ACHN (cell line): ENCODE measurements at regions not wholly inside any gene's neighbourhood (a gene's known extent, or its start where the extent isn't known, plus 50 kb on each side); places are given as distances from the start of the nearest gene placed in this dataset.

Experiments used
- DNase-seq: peaks from one replicate; pipeline ENCODE4 v3.0.0-alpha.2; 2015
- in situ Hi-C: cut with HindIII; loops from 2 replicates; pipeline ENCODE4 v1.10.0; 2017; ENCODE audit warnings: low sequenced_read_pairs, low pct_ligation_motif_present, low pct_unique_long_range_greater_than_20kb

DNA sequence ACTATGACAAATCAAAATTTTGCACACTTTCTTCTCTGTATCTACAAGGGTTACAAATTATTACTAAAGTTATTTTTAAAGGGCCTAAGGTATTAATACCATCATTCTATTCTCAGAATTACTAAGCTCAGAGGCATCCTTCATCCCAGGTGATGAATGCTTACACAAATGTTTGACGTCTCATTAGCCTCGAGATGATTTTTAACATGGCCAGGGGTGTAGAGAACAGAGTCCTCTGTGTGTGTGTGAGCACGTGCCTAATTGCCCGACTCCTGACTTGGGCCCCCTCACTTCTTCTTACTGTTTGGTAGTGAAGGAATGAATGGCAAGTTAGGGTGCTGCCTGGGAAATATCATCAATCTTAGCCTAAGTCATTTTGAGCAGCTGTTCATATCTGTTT is 221.1 kb downstream of the ENC1 start:
- DNase-seq: no peak
- in situ Hi-C loops: no loop called here

DNA sequence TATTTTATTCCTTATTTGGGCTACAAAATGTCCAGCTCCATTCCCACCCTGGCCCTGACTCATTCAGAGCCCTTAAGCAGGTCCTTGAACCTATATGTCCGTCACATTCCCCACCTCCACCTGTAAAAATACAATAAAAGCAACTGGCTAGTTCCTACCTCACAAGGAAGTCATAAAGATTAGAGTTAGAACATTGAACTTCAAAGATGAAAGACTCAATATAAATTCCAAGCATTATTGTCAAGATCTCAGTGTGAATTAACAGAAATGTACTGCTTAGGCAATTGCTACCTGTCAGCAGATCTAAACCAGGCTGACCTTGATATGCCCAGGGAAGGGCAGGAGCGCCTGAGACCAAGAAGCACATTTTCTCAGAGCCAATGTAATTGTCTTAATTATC is 221.8 kb downstream of the ENC1 start:
- in situ Hi-C loops: no loop called here
- DNase-seq: no peak

DNA sequence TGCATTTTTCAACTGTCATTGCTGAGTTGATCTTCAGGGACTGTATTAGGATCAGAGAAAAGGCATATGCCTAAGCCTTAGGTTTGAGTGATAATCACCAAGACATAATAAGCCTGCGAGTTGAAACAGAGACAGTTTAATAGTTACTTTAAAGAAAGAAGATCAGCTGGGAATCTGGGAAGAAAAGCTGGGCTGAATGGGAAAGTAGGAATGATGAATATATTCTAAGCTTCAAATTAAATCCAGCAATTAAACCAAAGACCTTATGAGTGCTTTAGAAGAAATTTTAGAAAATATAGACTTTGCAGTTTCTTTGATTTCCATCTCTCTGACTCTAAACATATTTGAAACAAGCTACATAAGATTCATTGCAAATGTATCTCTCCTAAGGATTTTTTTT is 222.3 kb downstream of the ENC1 start:
- in situ Hi-C loops: no loop called here
- no peak for DNase-seq

DNA sequence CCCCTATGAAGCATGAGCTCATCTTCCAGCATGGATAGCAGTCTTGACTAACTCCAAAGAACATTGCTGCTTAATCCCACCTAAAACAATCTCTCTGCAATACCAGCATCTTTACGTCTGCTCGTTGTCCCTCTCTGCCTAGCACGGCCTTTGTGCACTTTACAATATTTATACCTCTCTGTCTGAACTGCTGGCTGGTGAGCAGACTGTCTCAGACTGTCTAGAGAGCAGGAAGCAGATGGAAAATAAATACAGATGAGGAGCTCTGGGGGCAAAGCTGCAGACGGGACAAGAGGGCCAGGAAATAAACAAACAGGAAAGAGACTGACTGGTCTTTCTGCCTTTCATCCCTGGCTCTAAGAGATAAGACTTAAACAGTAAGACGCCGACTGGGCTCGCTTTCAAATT is 224.8 kb downstream of the ENC1 start:
- in situ Hi-C loops: no loop called here
- DNase-seq: no peak

DNA sequence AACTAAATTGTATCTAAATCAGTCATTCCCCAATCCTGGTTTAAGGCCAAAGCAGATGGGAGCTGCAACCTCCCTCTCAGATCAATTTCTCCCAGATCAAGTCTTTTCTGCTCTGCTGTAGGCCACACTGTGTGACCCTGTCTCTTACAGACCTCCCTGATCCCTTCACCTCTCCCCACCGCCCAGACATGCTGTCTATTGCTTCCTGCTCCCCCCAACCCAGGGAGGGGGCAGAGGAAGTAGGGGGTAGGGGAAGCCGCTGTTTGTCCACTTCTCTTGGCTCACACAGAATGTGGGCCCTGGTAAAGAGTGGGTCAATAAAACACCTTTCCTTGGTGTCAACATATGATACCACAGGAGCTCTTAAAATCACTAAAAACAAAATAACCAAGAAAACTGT is 226.3 kb downstream of the ENC1 start:
- DNase-seq: no peak
- in situ Hi-C loops: no loop called here

DNA sequence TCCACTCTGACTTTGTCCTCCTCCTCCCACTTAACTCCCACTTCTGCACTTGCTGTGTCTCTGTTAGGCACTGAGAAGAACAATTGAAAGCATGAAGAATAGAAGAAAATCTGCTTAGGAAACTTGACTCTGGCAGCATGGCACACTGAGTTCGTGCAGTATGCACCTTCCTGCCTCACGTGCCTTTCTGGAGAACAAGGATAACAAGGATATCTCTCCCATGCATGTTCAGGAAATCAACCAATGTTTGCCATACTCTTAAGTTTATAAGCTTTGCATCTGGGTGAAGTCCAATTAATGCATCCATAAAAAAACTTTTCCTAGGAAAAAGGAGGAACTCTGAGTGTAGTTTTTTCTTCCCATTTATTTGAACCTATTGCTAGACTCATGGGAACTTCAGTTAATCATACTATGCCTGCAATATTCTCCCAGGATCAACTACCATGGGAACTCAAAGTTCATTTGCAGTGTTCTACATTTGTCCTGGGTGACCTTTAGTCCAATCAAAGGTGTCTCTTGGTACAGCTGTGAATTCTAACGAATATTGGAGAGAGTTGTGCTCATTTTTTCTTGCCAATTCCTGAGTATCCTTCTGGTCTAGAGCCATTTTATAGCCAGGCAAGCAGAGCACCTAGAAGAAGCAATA is 227.0 kb downstream of the ENC1 start:
- in situ Hi-C loops: no loop called here

DNA sequence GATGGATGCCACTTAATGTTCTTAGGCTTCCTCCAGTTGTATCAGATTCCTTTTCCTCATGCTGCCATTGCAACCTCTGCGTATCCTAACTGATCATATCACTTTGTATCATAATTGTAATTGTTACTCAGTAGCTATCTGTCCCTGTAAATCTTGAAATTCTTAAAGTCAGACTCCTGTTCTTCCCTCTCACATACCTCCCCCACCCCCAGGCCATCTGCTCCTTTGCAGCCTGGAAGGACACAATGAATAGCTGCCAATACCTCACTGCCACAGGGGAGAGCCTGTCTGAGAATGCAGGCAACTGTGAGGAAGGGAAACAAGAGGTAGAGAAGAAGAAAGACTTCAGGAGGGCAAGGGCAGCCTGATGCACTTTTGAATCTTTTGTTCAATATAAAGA is 228.5 kb downstream of the ENC1 start:
- in situ Hi-C loops: no loop called here
- DNase-seq: no peak

More for the DNA sequence above, 227.0 kb downstream of the ENC1 start:
- no peak for DNase-seq

DNA sequence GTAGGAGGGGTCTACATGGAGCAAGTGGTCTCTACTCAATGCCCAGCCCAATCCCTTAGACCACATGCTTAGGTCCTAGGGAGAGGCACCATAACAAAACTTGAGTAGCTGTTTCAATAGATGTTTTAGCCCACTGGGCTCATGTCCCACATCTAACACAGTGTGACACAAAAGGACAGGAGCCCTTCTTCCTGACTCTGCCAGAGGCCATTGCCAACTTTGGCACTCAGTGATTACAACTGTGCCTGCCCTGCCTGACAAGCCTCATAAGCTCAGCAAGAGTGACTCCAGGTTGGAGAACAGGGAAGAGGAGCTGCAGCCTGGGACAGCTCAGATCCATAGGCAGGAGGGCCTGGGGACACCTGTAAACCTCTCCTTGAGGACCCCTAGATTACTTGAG is 230.8 kb downstream of the ENC1 start:
- no peak for DNase-seq
- in situ Hi-C loops: no loop called here

DNA sequence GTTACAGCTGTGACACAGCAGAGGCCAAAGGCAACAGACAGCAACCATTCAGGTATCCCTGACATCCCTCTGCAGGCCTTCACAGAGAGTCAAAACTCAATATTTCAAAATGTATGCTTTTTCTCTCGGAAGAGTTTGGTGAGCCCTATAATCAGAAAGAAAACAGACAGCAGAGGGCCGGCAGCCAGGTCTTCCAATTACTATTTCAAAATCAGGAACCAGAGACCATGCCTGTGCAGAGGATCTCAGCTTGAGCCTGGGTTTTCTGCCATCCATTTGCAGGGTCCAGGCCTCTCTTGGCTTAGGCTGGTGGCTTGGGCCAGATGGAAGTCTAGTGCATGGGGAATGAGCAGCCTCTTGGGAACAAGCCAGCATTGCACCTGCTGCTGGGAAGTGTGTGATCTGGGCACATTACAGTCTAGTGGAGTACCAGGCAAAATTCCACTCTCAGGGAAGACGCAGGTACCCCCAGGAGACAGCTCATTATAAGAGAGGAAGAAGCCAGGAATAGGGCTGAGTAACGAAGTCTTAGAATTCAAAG is 231.3 kb downstream of the ENC1 start:
- in situ Hi-C loops: no loop called here
- no peak for DNase-seq

DNA sequence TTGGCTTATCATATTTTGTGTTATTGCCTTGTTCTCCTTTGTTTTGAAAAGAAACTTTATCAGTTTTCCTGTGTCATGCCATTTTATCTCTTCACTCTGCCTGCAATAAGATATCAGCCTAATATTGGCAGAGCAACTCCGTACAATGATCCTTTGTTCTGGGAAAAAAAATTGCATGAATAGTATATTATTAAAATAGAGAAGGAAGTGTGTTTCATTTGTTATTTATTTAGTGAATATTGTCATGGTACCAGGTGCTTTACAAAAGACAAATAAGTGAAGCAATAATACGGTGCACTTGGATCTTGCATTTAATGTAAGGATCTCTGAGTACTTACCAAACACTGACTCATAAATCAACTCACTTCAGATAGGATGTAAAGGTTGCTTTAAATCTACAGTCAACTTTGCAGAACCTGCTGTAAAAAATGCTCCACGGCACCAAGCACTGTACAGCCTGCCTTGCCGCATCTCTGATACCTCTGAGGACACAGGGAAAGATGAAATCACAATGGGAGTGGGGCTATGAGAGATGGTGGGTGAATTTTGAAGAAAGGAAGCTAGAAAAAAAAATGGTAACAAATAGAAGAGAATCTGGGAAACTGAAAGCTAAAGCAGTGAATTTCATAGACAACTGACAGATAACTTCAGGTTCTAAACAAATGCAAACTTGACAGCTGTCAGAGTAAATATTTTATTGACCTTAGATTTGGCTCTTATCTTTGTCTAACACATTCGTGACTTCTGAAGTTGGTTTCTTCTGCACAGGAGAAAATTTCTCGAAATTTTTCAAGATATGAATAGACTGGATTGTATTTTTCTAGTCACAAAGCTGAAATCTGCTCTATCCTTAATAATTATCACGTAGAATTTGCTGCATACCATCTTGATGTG is 232.1 kb downstream of the ENC1 start:
- in situ Hi-C loops: no loop called here
- no peak for DNase-seq

DNA sequence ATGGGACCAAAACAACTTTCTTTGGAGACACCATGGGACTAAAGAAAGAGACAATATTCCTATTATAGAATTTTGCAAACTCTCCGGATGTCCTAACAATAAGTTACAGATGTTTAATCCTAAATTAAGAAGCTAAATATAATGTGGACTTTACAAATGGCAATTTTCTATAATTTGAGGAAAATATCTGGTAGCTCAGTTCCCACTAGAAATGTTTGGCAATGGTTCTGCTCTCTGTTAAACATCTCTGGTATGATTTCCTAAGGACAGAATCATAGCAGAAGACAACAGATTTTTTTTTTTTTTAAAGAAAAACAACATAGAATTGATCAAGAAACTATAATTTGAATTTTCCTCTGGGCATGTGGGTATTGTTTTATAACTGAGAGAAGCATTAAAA is 232.8 kb downstream of the ENC1 start:
- DNase-seq: no peak
- in situ Hi-C loops: no loop called here

DNA sequence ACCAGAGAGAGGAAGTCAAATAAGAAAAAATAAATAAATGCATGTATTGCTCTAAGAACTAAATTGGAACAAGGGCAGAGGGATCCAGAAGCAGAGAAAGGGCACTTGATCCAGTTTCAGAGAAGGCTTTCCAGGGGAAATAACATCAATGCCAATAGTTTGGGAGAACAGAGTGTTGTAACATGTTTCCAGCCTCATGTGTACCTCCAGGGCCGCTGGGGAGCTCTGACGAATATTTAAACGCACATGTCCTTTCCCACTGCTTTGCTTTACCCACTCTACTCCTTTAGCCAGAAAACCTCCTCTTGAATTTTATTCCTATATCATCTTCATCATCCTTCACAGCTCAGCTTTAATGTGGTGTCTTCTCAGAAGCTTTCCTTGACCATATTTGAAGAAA is 233.7 kb downstream of the ENC1 start:
- in situ Hi-C loops: no loop called here
- no peak for DNase-seq

DNA sequence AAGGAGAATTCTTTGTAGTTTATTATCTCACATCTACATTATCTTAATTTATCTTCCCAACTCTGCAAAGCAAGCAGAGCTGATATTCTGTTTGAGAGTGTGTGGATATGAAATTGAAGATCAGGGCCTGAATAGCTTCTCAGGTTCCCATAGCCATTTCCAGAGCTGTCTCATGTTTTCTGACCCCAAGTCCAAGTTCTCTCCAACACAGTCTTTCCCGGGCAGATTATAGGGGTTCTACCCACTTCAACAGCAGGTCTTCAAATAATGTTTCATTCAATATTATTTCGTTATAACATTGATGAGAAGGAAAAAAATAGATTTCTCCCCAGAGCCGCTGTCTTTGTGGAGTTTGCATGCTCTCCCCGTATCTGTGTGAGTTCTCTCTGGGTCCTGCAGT is 234.9 kb downstream of the ENC1 start:
- in situ Hi-C loops: no loop called here
- no peak for DNase-seq

DNA sequence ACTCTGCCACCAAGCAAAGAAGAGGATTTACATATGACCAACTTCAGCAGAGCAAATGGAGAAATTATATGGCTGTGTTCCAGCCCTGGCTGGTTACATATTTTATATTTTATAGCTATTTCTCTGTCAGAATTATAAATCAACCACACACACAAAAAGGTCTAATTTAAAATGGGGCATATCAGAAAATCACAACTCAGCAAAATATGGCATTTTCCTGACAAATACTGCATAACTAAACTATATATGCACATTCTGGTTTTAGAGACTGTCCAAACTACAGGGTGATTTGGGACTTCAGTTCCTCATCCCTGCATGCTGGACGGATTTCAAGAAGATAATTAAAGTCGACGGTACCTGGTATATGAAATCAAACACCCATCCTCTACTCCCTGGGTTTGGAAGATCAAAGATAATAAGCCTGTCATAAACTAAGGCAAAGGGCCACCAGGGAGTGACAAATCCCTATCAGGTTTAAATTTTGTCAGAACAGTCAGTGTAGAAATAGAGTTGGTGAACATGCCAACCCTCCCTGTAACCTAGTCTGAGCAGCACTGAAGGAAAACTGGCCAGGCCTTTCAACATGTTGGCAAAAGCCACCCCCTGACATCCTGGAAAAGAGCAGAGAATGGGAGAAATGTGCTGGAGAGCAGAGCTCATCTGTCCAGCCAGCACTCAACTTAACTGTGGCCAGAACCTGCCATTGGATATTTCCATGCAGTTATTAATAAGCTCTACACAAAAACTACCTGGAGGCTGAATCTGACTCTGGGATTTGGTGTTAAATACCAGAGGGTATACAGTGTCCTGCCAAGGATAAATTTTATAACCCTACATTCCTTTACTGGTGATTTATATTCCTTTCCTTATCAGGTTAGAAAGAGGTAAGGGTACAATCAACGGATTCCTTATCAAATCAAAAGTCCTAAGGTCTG is 235.7 kb downstream of the ENC1 start:
- no peak for DNase-seq
- in situ Hi-C loops: no loop called here

DNA sequence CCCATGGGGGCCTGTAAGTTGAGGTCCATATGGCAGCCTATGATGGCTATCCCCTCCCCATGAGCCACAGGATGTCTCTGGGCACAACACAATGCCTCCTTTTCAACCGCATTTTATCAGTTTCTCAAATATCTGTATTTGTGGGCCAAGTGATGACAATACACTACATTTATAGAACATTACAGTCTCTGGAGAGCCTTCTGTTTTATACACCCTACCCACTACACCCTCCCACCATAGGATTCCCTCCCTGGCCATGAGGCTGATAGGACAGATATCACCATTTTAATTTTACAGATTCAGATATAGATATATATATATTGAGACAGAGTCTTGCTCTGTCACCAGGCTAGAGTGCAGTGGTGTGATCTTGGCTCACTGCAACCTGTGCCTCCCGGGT is 236.8 kb downstream of the ENC1 start:
- DNase-seq: no peak

DNA sequence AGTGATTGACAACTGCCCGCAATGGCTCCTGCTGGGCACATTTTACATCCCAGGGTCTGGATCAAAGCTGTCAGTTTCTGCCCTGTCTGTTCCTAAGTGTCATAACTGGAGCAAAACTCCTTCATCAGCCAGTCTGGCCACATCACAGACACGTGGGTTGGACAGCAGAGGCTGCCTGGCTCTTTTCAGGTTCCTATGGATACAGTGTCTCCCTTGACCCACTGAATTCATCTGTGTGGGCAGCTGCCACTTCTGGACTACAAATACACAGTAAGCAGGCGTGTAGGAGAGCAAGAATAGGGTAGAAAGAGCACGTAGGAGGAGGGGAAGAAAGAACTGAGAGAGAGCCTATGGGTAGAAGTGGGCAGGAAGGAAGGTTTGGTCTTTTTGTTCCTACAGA is 238.0 kb downstream of the ENC1 start:
- no peak for DNase-seq
- in situ Hi-C loops: no loop called here

More for the DNA sequence above, 236.8 kb downstream of the ENC1 start:
- in situ Hi-C loops: no loop called here

DNA sequence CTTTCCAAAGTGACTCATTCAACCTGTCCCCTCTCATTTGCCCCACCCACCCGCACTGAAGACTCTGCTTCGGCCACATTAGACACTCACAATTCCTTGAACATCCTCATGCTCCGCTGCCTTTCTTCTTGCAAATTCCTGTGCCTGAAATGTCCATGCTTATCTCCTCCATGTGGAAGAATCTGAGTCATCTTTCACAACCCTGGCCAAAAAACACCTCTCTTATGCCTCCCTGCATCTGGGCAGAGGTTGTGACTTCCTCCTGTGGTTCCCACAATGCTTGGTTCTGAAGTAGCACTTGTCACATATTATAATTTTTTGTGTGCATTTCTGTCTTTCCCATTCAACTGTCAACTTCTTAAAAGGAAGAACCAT is 238.6 kb downstream of the ENC1 start:
- in situ Hi-C loops: no loop called here
- no peak for DNase-seq

DNA sequence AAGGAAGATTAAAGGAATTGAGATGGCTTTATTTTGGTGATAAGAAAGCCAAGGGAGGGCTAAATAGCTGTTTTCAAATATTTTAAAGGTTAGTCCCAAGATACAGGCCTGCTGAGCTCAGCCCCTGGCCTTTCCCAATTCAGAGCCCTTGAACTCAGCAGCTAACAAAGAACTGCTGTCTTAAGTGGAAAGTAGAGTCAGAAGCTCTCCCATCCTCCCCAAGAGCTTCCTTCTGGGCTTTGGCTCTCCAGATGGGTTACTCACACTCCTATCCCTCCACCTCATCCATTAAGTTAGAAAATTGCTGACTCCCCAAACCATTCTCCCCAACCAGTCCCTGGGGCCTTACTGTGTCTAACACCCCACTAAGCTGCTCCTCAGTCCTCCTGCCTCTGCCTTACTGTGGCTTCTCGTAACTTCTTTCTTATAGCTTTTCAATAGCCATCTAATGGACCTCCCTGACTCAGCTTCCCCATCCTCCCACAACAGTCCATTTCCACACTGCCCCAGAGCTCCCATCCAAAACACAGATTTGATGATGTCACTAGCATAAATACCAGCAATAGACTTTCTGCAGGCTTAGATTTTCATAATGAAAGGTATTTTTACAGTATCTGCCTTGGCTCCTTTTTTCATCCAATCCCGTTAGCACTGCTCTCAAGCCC is 239.1 kb downstream of the ENC1 start:
- DNase-seq: no peak
- in situ Hi-C loops: no loop called here
